ENCODE measurements at regions not wholly inside any gene's neighbourhood (a gene's known extent, or its start where the extent isn't known, plus 50 kb on each side); places are given as distances from the start of the nearest gene placed in this dataset.
A peak's percentile ranks its signal among the peaks of the same experiment; 100 is the strongest.

GRCh38 chr1:56390232-56390867 lies 189.0 kb downstream of the PLPP3 start:
- Mint-ChIP-seq H3K27ac (no peak overlapping the region), H3K4me3 (no peak overlapping the region), H3K9me3 (no peaks in the 10 kb centered on the region), H3K4me1 (no peaks in the 10 kb centered on the region), H3K36me3 (no peaks in the 10 kb centered on the region), H3K27me3 (peaks cover 7% of the 10 kb centered on the region)
- no peak for ATAC-seq

GRCh38 chr1:56389813-56390212 lies 189.6 kb downstream of the PLPP3 start:
- H3K27ac Mint-ChIP-seq: no peak overlapping the region
- no peak for ATAC-seq
- H3K27me3 Mint-ChIP-seq: peaks cover 7% of the 10 kb centered on the region
- no peaks in the 10 kb centered on the region for H3K9me3 Mint-ChIP-seq
- H3K36me3 Mint-ChIP-seq: no peaks in the 10 kb centered on the region
- H3K4me3 Mint-ChIP-seq: no peak overlapping the region
- no peaks in the 10 kb centered on the region for H3K4me1 Mint-ChIP-seq

DNA sequence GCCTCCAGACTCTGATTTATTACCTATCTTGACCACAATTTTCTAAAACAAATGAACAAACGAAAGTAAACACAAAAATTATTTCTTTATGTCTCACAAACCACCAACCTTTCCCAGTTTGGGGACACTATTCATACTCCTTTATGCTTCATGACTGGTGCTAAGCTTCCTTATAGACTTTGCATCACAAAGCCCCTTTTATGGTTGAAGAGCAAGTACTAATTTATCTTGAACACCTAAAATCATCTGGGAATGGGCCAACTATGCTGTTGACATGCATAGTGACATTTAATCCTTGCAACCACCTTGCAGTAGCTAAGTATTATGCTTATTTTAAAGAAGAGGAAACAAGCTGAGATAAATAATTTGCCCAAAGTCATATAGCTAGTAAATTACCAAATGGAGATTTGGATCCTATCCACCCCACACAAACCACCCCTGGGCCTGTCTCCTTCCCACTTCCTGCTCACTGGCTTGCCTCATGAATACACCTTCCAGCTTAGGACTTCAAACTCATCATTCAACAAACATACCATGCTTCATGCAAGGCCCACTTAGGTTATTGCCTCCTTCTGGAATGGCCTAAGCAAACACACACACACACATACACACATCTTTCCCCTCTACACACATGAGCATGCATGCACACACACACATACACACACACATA lies 192.2 kb downstream of the PLPP3 start:
- Mint-ChIP-seq H3K27me3 (no peaks in the 10 kb centered on the region), H3K9me3 (no peaks in the 10 kb centered on the region), H3K36me3 (no peaks in the 10 kb centered on the region), H3K4me3 (no peak overlapping the region), H3K4me1 (no peaks in the 10 kb centered on the region), H3K27ac (no peak overlapping the region)
- no peak for ATAC-seq

- no peak overlapping the region for H3K4me3 Mint-ChIP-seq
- H3K36me3 Mint-ChIP-seq: no peaks in the 10 kb centered on the region
- no peaks in the 10 kb centered on the region for H3K4me1 Mint-ChIP-seq
Observed at GRCh38 chr1:56385314-56385713, 194.0 kb downstream of the PLPP3 start.

DNA sequence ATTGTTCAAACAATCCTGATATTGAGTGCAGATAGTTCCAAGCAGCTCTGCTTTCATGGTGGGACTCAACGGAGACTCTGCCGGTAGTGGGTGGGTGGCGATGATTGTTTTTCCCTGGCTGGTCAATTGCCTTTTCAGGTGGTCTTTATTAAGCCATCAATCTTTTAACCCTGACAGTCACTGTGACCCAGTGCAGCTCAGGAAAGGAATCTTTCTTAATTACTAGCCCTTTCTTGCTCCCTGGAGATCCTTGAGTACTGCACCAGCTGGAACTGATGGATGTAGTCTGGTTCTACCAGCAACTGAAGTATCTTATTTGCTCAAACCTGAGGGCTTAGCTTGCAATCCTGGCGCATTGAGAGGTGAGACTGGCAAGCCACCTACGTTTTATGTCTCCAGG lies 196.4 kb downstream of the PLPP3 start:
- ATAC-seq: no peak
- no peak overlapping the region for H3K27ac Mint-ChIP-seq
- no peaks in the 10 kb centered on the region for H3K9me3 Mint-ChIP-seq
- H3K4me1 Mint-ChIP-seq: no peaks in the 10 kb centered on the region
- H3K27me3 Mint-ChIP-seq: no peaks in the 10 kb centered on the region
- H3K4me3 Mint-ChIP-seq: no peak overlapping the region
- H3K36me3 Mint-ChIP-seq: no peaks in the 10 kb centered on the region

More at GRCh38 chr1:56385314-56385713, 194.0 kb downstream of the PLPP3 start:
- no peak for ATAC-seq
- Mint-ChIP-seq H3K27me3 (no peaks in the 10 kb centered on the region), H3K27ac (no peak overlapping the region), H3K9me3 (no peaks in the 10 kb centered on the region)

GRCh38 chr1:56380531-56380930 lies 198.8 kb downstream of the PLPP3 start:
- Mint-ChIP-seq H3K36me3 (no peaks in the 10 kb centered on the region), H3K4me3 (no peak overlapping the region), H3K27me3 (peaks cover 9% of the 10 kb centered on the region), H3K27ac (no peak overlapping the region), H3K4me1 (peaks cover 6% of the 10 kb centered on the region), H3K9me3 (no peaks in the 10 kb centered on the region)
- no peak for ATAC-seq

DNA sequence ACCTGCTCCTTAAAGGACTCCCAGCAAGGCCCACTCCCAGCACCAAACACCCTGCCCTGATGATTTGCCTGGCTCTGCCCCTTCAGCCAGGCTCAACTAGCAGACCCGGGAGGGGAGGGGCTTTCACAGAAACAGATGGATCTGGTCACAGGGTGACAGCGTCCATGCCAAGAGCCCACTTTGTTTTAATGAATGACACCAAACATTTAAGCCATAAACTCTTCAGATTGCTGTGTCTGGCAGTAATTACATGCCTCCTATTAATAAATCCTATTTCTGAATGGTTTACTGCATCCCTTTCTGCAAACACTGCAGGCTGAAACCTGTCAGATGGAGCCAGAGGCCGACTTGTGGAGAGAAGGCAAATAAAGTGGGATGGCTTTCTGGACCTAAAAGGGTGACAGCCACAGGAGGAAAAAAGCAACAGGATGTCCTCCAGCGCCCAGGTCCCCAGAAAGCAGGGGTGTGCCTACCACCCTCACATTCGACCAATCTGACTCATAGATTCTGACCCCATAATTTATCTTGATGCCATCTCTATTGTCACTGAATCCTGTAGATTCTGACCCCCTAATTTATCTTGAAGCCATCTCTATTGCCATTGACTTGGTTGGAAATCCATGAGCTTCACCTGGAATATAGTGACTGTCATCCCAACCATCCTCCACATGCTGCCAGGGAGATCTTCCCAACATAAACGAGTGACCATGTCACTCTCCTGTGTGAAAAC lies 200.9 kb downstream of the PLPP3 start:
- no peak overlapping the region for H3K4me3 Mint-ChIP-seq

DNA sequence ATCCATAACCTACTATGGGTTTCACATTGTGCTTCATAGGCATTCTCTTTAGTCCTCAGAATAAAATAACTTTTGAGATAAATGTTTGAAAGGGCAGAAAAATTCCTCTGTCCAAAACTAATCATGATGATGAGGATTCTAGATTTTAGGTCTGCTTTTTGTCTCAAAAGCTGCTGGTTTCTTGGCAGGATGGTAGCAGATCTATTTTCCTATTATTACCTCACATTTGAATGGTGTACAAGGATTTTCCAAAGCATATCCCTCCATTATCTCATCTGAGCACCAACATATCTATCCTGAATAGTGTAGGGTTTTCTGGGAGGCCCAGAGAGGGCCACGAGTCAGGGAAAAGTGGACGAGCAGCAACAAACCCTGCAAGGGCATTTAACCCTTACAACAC lies 201.9 kb downstream of the PLPP3 start:
- Mint-ChIP-seq H3K27ac (no peak overlapping the region), H3K9me3 (no peaks in the 10 kb centered on the region), H3K4me3 (no peak overlapping the region), H3K27me3 (peaks cover 22% of the 10 kb centered on the region), H3K36me3 (no peaks in the 10 kb centered on the region), H3K4me1 (peaks cover 6% of the 10 kb centered on the region)
- ATAC-seq: no peak

More for the DNA sequence above, 200.9 kb downstream of the PLPP3 start:
- Mint-ChIP-seq H3K36me3 (no peaks in the 10 kb centered on the region), H3K27ac (no peak overlapping the region), H3K9me3 (no peaks in the 10 kb centered on the region), H3K4me1 (peaks cover 6% of the 10 kb centered on the region), H3K27me3 (peaks cover 19% of the 10 kb centered on the region)
- no peak for ATAC-seq

DNA sequence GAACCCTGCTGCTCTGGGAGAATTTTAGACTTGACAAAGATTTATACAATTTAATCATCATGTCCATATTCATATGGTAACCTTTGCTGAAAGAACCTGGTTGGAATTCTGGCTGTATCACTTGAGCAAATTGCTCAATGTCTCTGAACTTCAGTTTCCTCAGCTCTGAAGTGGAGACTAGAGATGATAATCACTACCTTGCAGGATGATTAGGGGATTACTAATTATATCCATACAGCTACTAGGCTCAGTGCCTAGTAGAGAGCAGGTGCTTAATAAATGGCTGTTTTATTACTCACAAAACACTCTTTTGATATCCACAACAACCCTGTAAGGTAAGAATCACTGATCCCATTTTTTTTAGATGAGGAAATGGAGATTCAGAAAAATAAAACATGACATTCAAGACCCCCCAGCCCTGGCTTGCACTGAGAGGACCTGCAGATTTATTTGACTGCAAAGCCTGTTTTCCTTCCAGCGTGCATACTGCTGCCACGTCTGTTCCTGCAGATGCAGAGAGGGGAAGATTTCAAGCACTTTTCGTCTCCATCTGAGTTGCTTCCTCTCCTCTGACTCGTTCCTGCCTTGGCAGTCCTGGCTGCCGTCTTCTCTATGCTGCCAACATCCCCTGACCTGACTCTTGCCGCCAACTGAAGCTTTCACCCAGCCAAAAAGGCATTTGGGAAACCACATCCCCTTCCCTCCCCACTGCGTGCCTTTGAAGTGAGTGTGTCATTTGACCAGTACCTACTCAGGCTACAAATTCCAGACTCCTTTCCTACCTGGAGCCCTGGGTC lies 203.0 kb downstream of the PLPP3 start:
- Mint-ChIP-seq H3K27me3 (peaks cover 27% of the 10 kb centered on the region), H3K9me3 (no peaks in the 10 kb centered on the region), H3K4me3 (no peak overlapping the region), H3K4me1 (peaks cover 6% of the 10 kb centered on the region), H3K36me3 (no peaks in the 10 kb centered on the region), H3K27ac (no peak overlapping the region)
- ATAC-seq: no peak

GRCh38 chr1:56375326-56375804 lies 204.0 kb downstream of the PLPP3 start:
- ATAC-seq: no peak
- H3K9me3 Mint-ChIP-seq: no peaks in the 10 kb centered on the region
- H3K27ac Mint-ChIP-seq: no peak overlapping the region
- H3K36me3 Mint-ChIP-seq: no peaks in the 10 kb centered on the region
- H3K4me1 Mint-ChIP-seq: peaks cover 6% of the 10 kb centered on the region
- peaks cover 27% of the 10 kb centered on the region for H3K27me3 Mint-ChIP-seq
- no peak overlapping the region for H3K4me3 Mint-ChIP-seq

- Mint-ChIP-seq H3K27ac (no peak overlapping the region), H3K27me3 (peaks cover 27% of the 10 kb centered on the region), H3K9me3 (no peaks in the 10 kb centered on the region), H3K4me1 (peaks cover 6% of the 10 kb centered on the region), H3K36me3 (no peaks in the 10 kb centered on the region), H3K4me3 (no peak overlapping the region)
- ATAC-seq: no peak
Observed at GRCh38 chr1:56374026-56374974, 205.1 kb downstream of the PLPP3 start.

- Mint-ChIP-seq H3K27me3 (peaks cover 18% of the 10 kb centered on the region), H3K4me1 (no peaks in the 10 kb centered on the region), H3K27ac (no peak overlapping the region), H3K36me3 (no peaks in the 10 kb centered on the region), H3K9me3 (no peaks in the 10 kb centered on the region), H3K4me3 (no peak overlapping the region)
- no peak for ATAC-seq
Observed at GRCh38 chr1:56370513-56370912, 208.8 kb downstream of the PLPP3 start.

DNA sequence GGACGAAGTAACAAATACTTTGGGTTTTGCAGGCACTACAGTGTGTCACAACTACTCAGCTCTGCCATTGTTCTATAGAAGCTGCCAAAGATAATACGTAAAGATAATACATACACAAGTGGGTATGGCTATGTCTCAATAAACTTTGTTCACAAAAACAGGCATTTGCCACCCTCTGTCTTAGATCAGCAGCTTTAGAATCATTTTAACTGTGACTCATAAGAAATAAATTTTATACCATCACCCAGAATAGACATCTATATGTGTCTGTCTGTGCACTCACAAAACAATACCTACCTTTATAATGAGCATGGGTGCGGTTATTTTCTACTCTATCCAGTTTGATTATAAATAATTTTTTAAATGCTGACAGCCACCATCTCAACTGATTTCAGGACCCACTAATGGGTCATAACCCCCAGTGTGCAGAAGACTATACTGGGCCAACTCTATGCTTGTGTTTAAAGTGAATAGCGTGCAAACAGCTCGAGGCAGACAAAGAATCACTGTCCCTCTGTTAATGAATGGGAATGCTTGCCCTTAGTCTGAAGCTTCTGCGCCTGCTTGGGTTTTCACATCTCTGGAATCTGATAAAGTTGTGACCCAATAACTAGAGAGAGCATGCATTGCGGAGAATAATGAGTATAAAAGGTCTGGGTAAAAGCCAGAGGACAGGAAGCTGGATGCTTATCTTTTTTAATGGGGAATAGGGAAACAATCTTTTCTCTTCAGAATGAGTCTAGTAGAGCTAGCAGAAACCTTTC lies 216.2 kb downstream of the PLPP3 start:
- H3K9me3 Mint-ChIP-seq: no peaks in the 10 kb centered on the region
- H3K36me3 Mint-ChIP-seq: no peaks in the 10 kb centered on the region
- no peaks in the 10 kb centered on the region for H3K4me1 Mint-ChIP-seq
- ATAC-seq: peak; percentile 16
- H3K27ac Mint-ChIP-seq: no peak overlapping the region
- no peak overlapping the region for H3K4me3 Mint-ChIP-seq
- no peaks in the 10 kb centered on the region for H3K27me3 Mint-ChIP-seq

- no peaks in the 10 kb centered on the region for H3K36me3 Mint-ChIP-seq
- H3K27ac Mint-ChIP-seq: no peak overlapping the region
- H3K4me1 Mint-ChIP-seq: no peaks in the 10 kb centered on the region
- H3K9me3 Mint-ChIP-seq: no peaks in the 10 kb centered on the region
- H3K4me3 Mint-ChIP-seq: no peak overlapping the region
- H3K27me3 Mint-ChIP-seq: peaks cover 12% of the 10 kb centered on the region
- no peak for ATAC-seq
Observed at GRCh38 chr1:56360021-56360420, 219.3 kb downstream of the PLPP3 start.
